B cell (primary cell): ENCODE measurements at regions not wholly inside any gene's neighbourhood (a gene's known extent, or its start where the extent isn't known, plus 50 kb on each side); places are given as distances from the start of the nearest gene placed in this dataset.

Source experiments
- ATAC-seq: fragments of 200-7000 bp; cut with Tn5 transposase; one replicate; pipeline ENCODE4 v1.10.0; 2021; ENCODE audit warnings: low read depth, mild to moderate bottlenecking, moderate number of reproducible peaks, moderate library complexity
- CTCF ChIA-PET: fragments of 350-600 bp; sonication (Branson Sonifier 250); formaldehyde crosslinking; loops from one replicate; lab custom pipeline; 2021; ENCODE audit warnings: antibody characterized with exemption, inconsistent platforms; lab: Charles Lee
- POLR2A ChIA-PET: fragments of 350-600 bp; sonication (Branson Sonifier 250); formaldehyde crosslinking; loops from one replicate; lab custom pipeline; 2021; ENCODE audit warnings: antibody characterized with exemption; lab: Charles Lee
- DNase-seq: peaks from one replicate; pipeline ENCODE4 v3.0.0; 2013
- H2AFZ ChIP-seq: 2 replicates; pipeline ENCODE4 v1.6.1; 2012; ENCODE audit warnings: mild to moderate bottlenecking, low read depth, low read length; ENCODE audit not compliant: insufficient read depth, poor library complexity, severe bottlenecking
- H3K27ac ChIP-seq, 2 donors: 1 replicate in 1 of 2; 2 replicates in 1 of 2; pipeline ENCODE4 v1.5.1; 2012 to 2013; ENCODE audit warnings: low read length in 2 of 2, mild to moderate bottlenecking in 2 of 2, moderate library complexity in 1 of 2
- H3K27me3 ChIP-seq, 4 experiments: fragments of 200-600 bp in 1 of 4; sonication (generic) in 1 of 4; replicated peaks in 1 of 4; 1 replicate in 2 of 4; 2 replicates in 2 of 4; pipeline versions ENCODE4 v1.6.1 to v1.7.0; 2013 to 2016; ENCODE audit warnings: low read length in 3 of 4, mild to moderate bottlenecking in 2 of 4, mixed read lengths in 1 of 4, moderate library complexity in 1 of 4; ENCODE audit not compliant: insufficient read depth in 4 of 4, control insufficient read depth in 3 of 4; ENCODE audit errors: control extremely low read depth in 1 of 4
- H3K36me3 ChIP-seq, 2 experiments: replicated peaks in 1 of 2; 1 replicate in 1 of 2; 2 replicates in 1 of 2; pipeline versions ENCODE4 v1.6.1 to v1.7.1; 2013; ENCODE audit warnings: low read length in 1 of 2; ENCODE audit not compliant: insufficient read depth in 2 of 2, control insufficient read depth in 1 of 2; ENCODE audit errors: control extremely low read depth in 1 of 2, extremely low read depth in 1 of 2
- H3K4me1 ChIP-seq, 2 donors: fragments of 200-600 bp in 1 of 2; sonication (generic) in 1 of 2; 1 replicate in 1 of 2; 2 replicates in 1 of 2; pipeline versions ENCODE4 v1.5.1 to v1.6.1; 2013 to 2017; ENCODE audit warnings: low read length in 2 of 2; ENCODE audit not compliant: control insufficient read depth in 2 of 2, insufficient read depth in 2 of 2
- H3K4me2 ChIP-seq: replicated peaks from 2 replicates; pipeline ENCODE3; 2012; ENCODE audit warnings: mild to moderate bottlenecking, low read depth, low read length; ENCODE audit not compliant: poor library complexity, severe bottlenecking
- H3K4me3 ChIP-seq, 5 experiments: fragments of 200-600 bp in 1 of 5; sonication (generic) in 1 of 5; 1 replicate in 3 of 5; 2 replicates in 2 of 5; pipeline versions ENCODE4 v1.5.1 to v1.7.0; 2011 to 2016; ENCODE audit warnings: low read length in 4 of 5, mild to moderate bottlenecking in 4 of 5, low read depth in 2 of 5, control low read depth in 1 of 5, moderate library complexity in 1 of 5; ENCODE audit not compliant: insufficient read depth in 1 of 5; ENCODE audit errors: control extremely low read depth in 1 of 5, extremely low read depth in 1 of 5
- H3K79me2 ChIP-seq: fragments of 200-600 bp; sonication (generic); one replicate; pipeline ENCODE4 v1.6.0; 2016; ENCODE audit warnings: low read length; ENCODE audit not compliant: control insufficient read depth, insufficient read depth
- H3K9ac ChIP-seq: fragments of 200-600 bp; sonication (generic); 2 replicates; pipeline ENCODE4 v1.6.1; 2017; ENCODE audit warnings: mild to moderate bottlenecking, low read length, moderate library complexity
- H3K9me3 ChIP-seq, 3 donors: one replicate each; pipeline versions ENCODE4 v1.6.1 to v1.7.1; 2013; ENCODE audit warnings: low read length in 2 of 3; ENCODE audit not compliant: control insufficient read depth in 2 of 3, insufficient read depth in 1 of 3; ENCODE audit errors: control extremely low read depth in 1 of 3
- H4K20me1 ChIP-seq: 2 replicates; pipeline ENCODE4 v1.6.0; 2012; ENCODE audit warnings: mild to moderate bottlenecking, low read length; ENCODE audit not compliant: insufficient read depth, control insufficient read depth, poor library complexity, severe bottlenecking
- H3K27ac Mint-ChIP-seq: one replicate; pipeline ENCODE4 v1.8.0; 2021; ENCODE audit warnings: mixed read lengths
- H3K27me3 Mint-ChIP-seq: one replicate; pipeline ENCODE4 v1.8.0; 2021; ENCODE audit warnings: mixed read lengths
- H3K4me1 Mint-ChIP-seq: one replicate; pipeline ENCODE4 v1.8.0; 2021; ENCODE audit warnings: mixed read lengths
- H3K4me3 Mint-ChIP-seq: one replicate; pipeline ENCODE4 v1.8.0; 2021; ENCODE audit warnings: mixed read lengths
- H3K9me3 Mint-ChIP-seq: one replicate; pipeline ENCODE4 v1.8.0; 2022; ENCODE audit warnings: mixed read lengths; ENCODE audit not compliant: insufficient read depth
- EZH2 ChIP-seq: IDR thresholded peaks from 2 replicates; pipeline ENCODE4 v1.6.1; 2012; ENCODE audit warnings: borderline replicate concordance, low read depth, mild to moderate bottlenecking, moderate library complexity, low read length; ENCODE audit not compliant: insufficient read depth, poor library complexity, severe bottlenecking
- WGBS: methylation state at CpG from one replicate; pipeline ENCODE4 v1.1.5; 2013; ENCODE audit warnings: missing lambda C conversion rate; ENCODE audit not compliant: insufficient coverage; 5-methylcytosine and 5-hydroxymethylcytosine counted together
- intact Hi-C: fragments of 100-400 bp; cut with micrococcal nuclease; formaldehyde crosslinking; loops from one replicate; pipeline ENCODE4 v1.10.0; 2022
- TF ChIP-seq, protein P1 (sequence below): fragments of 200-600 bp; IDR thresholded peaks from one replicate; pipeline ENCODE4 v1.8.0; 2022; ENCODE audit warnings: antibody characterized with exemption, mild to moderate bottlenecking

DNA sequence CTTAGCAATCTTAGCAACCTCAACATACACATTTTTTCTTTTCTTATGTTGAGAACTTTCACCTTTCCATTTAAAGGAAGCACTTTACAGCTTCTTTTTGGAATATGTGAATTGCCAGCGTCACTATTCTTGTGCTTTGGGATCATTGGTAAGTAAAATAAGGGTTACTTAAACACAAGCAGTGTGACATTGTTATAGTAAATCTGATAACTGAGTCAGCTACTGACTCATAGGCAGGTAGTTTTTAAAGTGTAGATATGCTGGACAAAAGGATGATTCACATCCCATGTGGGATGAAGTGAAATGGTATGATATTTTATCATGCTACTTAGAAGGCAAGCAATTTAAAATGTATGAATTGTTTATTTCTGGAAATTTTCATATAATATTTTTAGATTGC is 637.2 kb downstream of the DCDC2C start:
- no peak overlapping the region for H3K4me3 Mint-ChIP-seq
- no peaks in the 10 kb centered on the region for H3K27me3 Mint-ChIP-seq
- Histone ChIP-seq H3K79me2 (no peaks in the 10 kb centered on the region), H3K4me3 (no peak overlapping the region), H3K9ac (no peak overlapping the region), H3K36me3 (no peaks in the 10 kb centered on the region), H3K4me1 (no peaks in the 10 kb centered on the region), H3K9me3 (peaks cover 0 to 1% (median 0%) of the 10 kb centered on the region in 3 donors), H2AFZ (no peak overlapping the region), H3K4me2 (no peak overlapping the region), H3K27ac (no peak overlapping the region), H3K27me3 (no peaks in the 10 kb centered on the region), H4K20me1 (no peaks in the 10 kb centered on the region)
- ChIA-PET CTCF (no interaction called here), POLR2A (no interaction called here)
- no peaks in the 10 kb centered on the region for H3K4me1 Mint-ChIP-seq
- TF ChIP-seq EZH2, result no peak
- TF ChIP-seq, protein P1, sequence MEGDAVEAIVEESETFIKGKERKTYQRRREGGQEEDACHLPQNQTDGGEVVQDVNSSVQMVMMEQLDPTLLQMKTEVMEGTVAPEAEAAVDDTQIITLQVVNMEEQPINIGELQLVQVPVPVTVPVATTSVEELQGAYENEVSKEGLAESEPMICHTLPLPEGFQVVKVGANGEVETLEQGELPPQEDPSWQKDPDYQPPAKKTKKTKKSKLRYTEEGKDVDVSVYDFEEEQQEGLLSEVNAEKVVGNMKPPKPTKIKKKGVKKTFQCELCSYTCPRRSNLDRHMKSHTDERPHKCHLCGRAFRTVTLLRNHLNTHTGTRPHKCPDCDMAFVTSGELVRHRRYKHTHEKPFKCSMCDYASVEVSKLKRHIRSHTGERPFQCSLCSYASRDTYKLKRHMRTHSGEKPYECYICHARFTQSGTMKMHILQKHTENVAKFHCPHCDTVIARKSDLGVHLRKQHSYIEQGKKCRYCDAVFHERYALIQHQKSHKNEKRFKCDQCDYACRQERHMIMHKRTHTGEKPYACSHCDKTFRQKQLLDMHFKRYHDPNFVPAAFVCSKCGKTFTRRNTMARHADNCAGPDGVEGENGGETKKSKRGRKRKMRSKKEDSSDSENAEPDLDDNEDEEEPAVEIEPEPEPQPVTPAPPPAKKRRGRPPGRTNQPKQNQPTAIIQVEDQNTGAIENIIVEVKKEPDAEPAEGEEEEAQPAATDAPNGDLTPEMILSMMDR, result no peak
- intact Hi-C loops, result no loop called here
- H3K27ac Mint-ChIP-seq, result no peak overlapping the region
- WGBS, result no CpG with 5 or more reads among the region's 1 CpG
- DNase-seq (no peak), ATAC-seq (no peak)
- peaks cover 4% of the 10 kb centered on the region for H3K9me3 Mint-ChIP-seq

DNA sequence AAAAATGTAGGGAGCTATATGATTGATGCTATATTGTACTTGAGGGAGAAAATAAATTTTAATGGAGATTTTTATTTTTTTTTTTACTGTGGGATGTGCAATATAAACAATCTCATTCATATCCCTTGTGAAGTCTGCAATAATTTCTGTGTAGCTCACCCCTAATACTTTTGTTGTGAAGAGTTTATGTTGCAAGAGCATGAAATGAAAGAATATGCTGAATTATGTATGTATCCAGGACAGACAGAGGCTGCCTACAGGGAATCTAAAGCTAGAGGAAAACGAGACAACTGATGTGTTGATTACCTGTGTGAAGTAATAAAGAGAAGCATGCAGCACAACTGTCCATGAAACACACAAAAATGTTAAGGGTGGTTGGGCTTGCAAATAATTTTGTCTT is 643.3 kb downstream of the DCDC2C start:
- H3K36me3 ChIP-seq, result no peaks in the 10 kb centered on the region
- no peak overlapping the region for H3K27ac ChIP-seq
- no CpG with 5 or more reads among the region's 1 CpG for WGBS
- H3K27me3 ChIP-seq, result no peaks in the 10 kb centered on the region
- H3K4me3 Mint-ChIP-seq, result no peak overlapping the region
- H3K27ac Mint-ChIP-seq, result no peak overlapping the region
- no peaks in the 10 kb centered on the region for H4K20me1 ChIP-seq
- H3K4me1 ChIP-seq, result no peaks in the 10 kb centered on the region
- H3K9me3 Mint-ChIP-seq, result peaks cover 7% of the 10 kb centered on the region
- no peak overlapping the region for H3K4me3 ChIP-seq
- H3K9ac ChIP-seq, result no peak overlapping the region
- ChIA-PET POLR2A (no interaction called here), CTCF (no interaction called here)
- ATAC-seq (no peak), DNase-seq (no peak)
- no peaks in the 10 kb centered on the region for H3K27me3 Mint-ChIP-seq
- no peak overlapping the region for H2AFZ ChIP-seq
- no peaks in the 10 kb centered on the region for H3K79me2 ChIP-seq
- intact Hi-C loops, result no loop called here
- H3K9me3 ChIP-seq, result peaks cover 0 to 1% (median 0%) of the 10 kb centered on the region in 3 donors
- H3K4me2 ChIP-seq, result no peak overlapping the region
- TF ChIP-seq EZH2, result no peak
- TF ChIP-seq, protein P1, result no peak
- H3K4me1 Mint-ChIP-seq, result no peaks in the 10 kb centered on the region
